CD4-positive, CD25-positive, alpha-beta regulatory T cell (primary cell): ENCODE measurements at regions not wholly inside any gene's neighbourhood (a gene's known extent, or its start where the extent isn't known, plus 50 kb on each side); places are given as distances from the start of the nearest gene placed in this dataset.
A peak's percentile ranks its signal among the peaks of the same experiment; 100 is the strongest.

Experiments used
- ATAC-seq, 2 donors: fragments of 150-1000 bp; cut with Tn5 transposase; one replicate each; pipeline ENCODE4 v1.10.0; 2021; ENCODE audit warnings: low read depth in 2 of 2, moderate number of reproducible peaks in 2 of 2, moderate library complexity in 1 of 2
- DNase-seq, 3 donors: peaks; one replicate each; pipeline versions ENCODE4 v3.0.0 to v3.0.0-alpha.2; 2012 to 2022; ENCODE audit warnings: mixed read lengths in 1 of 3
- H3K27ac ChIP-seq: one replicate; pipeline ENCODE4 v1.7.0; 2013; ENCODE audit warnings: mild to moderate bottlenecking, low read length; ENCODE audit not compliant: insufficient read depth, poor library complexity, severe bottlenecking
- H3K27me3 ChIP-seq: one replicate; pipeline ENCODE4 v1.7.0; 2013; ENCODE audit warnings: low read length; ENCODE audit not compliant: control insufficient read depth, insufficient read depth
- H3K36me3 ChIP-seq: one replicate; pipeline ENCODE4 v1.7.0; 2013; ENCODE audit warnings: mild to moderate bottlenecking, low read length, moderate library complexity; ENCODE audit not compliant: control insufficient read depth, insufficient read depth
- H3K4me1 ChIP-seq: 2 replicates; pipeline ENCODE4 v1.7.0; 2013; ENCODE audit warnings: mild to moderate bottlenecking, low read length; ENCODE audit not compliant: insufficient read depth, control insufficient read depth, poor library complexity, severe bottlenecking
- H3K4me3 ChIP-seq: one replicate; pipeline ENCODE4 v1.7.0; 2013; ENCODE audit warnings: low read depth, mild to moderate bottlenecking, low read length, moderate library complexity
- H3K9me3 ChIP-seq, 2 experiments: 1 replicate in 1 of 2; 2 replicates in 1 of 2; pipeline ENCODE4 v1.7.0; 2013; ENCODE audit warnings: low read length in 2 of 2, mild to moderate bottlenecking in 1 of 2, moderate library complexity in 1 of 2; ENCODE audit not compliant: control insufficient read depth in 2 of 2
- H3K27ac Mint-ChIP-seq, 3 donors: one replicate each; pipeline ENCODE4 v1.8.0; 2020 to 2022; ENCODE audit warnings: mild to moderate bottlenecking in 3 of 3, mixed read lengths in 3 of 3, moderate library complexity in 2 of 3
- H3K27me3 Mint-ChIP-seq: one replicate; pipeline ENCODE4 v1.8.0; 2022; ENCODE audit warnings: mild to moderate bottlenecking, mixed read lengths
- H3K36me3 Mint-ChIP-seq: one replicate; pipeline ENCODE4 v1.8.0; 2020; ENCODE audit warnings: mixed read lengths
- H3K4me1 Mint-ChIP-seq, 4 donors: one replicate each; pipeline ENCODE4 v1.8.0; 2020 to 2022; ENCODE audit warnings: mixed read lengths in 4 of 4, mild to moderate bottlenecking in 1 of 4
- H3K4me3 Mint-ChIP-seq, 4 donors: one replicate each; pipeline ENCODE4 v1.8.0; 2020 to 2022; ENCODE audit warnings: mild to moderate bottlenecking in 4 of 4, mixed read lengths in 4 of 4, moderate library complexity in 3 of 4
- H3K9me3 Mint-ChIP-seq, 7 donors: one replicate each; pipeline ENCODE4 v1.8.0; 2020 to 2022; ENCODE audit warnings: mixed read lengths in 7 of 7, mild to moderate bottlenecking in 3 of 7, moderate library complexity in 2 of 7

GRCh38 chr21:28110074-28110473, 882.6 kb downstream of the LTN1 start:
- no peak for DNase-seq
- Histone ChIP-seq H3K4me1 (no peaks in the 10 kb centered on the region), H3K27ac (no peak overlapping the region), H3K27me3 (no peaks in the 10 kb centered on the region), H3K4me3 (no peak overlapping the region), H3K36me3 (no peaks in the 10 kb centered on the region), H3K9me3 (no peaks in the 10 kb centered on the region)
- Mint-ChIP-seq H3K4me3 (no peak overlapping the region), H3K36me3 (no peaks in the 10 kb centered on the region), H3K27ac (no peak overlapping the region), H3K9me3 (peaks cover 0 to 8% (median 2%) of the 10 kb centered on the region in 7 donors), H3K27me3 (peaks cover 4% of the 10 kb centered on the region), H3K4me1 (no peaks in the 10 kb centered on the region)
- ATAC-seq = no peak

DNA sequence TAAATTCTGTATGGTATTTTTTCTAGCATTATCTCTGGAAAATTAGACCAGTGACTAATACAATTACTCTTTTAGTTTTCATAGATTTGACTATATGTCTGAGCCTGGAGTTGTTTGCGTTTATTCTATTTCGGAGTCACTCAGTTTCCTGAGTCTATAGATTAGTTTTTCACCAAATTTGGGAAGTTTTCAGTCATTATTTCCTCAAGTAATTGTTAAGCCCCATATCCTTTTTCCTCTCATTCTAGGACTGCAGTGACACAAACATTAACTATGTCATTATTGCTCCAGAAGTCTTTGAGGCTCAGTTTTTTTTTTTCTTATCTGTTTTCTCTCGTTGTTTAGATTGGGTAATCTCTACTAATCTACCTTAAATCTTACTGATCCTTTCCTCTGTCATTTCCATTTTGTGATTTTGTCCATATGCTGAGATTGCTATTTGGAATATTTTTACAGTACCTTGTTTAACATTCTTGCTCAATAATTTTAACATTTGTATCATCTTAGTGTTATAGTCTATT, 886.2 kb downstream of the LTN1 start:
- H3K4me1 ChIP-seq = no peaks in the 10 kb centered on the region
- no peak overlapping the region for H3K27ac ChIP-seq
- Mint-ChIP-seq H3K4me1 (no peaks in the 10 kb centered on the region), H3K4me3 (no peak overlapping the region), H3K27ac (no peak overlapping the region), H3K9me3 (peaks cover 0 to 5% (median 2%) of the 10 kb centered on the region in 7 donors), H3K27me3 (no peaks in the 10 kb centered on the region), H3K36me3 (no peaks in the 10 kb centered on the region)
- no peak overlapping the region for H3K4me3 ChIP-seq
- no peaks in the 10 kb centered on the region for H3K36me3 ChIP-seq
- H3K27me3 ChIP-seq = no peaks in the 10 kb centered on the region
- H3K9me3 ChIP-seq = no peaks in the 10 kb centered on the region
- ATAC-seq = no peak
- DNase-seq = no peak

DNA sequence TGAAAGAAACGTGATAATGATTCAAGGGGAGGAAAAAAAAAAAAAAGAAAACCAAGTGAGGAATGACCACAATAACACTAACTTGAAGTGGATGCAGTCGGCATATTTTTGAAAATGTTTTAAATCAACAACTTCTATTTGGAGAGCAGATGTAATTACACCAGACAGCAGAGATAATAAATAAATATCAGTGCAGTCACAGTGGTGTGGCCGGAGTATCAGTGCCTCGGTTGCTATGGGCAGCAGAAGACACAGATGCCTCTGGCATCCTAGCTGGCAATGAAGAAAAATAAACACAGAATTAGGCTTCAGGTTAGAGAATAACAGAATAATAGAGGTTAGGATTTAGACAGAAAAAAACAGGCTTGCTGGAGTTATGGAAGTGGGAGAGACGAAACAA, 888.3 kb downstream of the LTN1 start:
- Mint-ChIP-seq H3K27me3 (no peaks in the 10 kb centered on the region), H3K4me3 (no peak overlapping the region), H3K9me3 (peaks cover 0 to 5% (median 2%) of the 10 kb centered on the region in 7 donors), H3K36me3 (no peaks in the 10 kb centered on the region), H3K27ac (peak overlapping the region in 1 of 3 donors; percentile 89), H3K4me1 (no peaks in the 10 kb centered on the region)
- ATAC-seq (no peak), DNase-seq (no peak)
- Histone ChIP-seq H3K4me3 (no peak overlapping the region), H3K36me3 (no peaks in the 10 kb centered on the region), H3K27me3 (no peaks in the 10 kb centered on the region), H3K27ac (no peak overlapping the region), H3K4me1 (no peaks in the 10 kb centered on the region), H3K9me3 (no peaks in the 10 kb centered on the region)

DNA sequence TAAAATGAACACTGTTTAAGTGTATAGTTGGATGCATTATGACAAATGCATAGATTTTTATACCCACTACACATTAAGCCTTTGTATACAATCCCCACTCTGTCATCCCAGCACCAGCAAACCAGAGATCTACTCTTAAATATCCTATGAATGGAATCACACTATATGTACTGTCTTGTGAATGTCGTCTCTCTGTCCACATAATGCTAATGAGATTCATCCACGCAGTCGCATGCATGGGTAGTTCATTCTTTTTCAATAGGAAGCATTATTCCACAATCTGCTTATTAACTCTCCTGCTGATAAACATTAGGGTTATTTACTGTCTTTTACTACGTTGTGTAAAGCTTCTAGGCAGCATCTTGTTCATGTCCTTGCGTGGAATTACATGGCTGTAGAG, 892.3 kb downstream of the LTN1 start:
- Mint-ChIP-seq H3K4me3 (no peak overlapping the region), H3K9me3 (peaks cover 0 to 3% (median 1%) of the 10 kb centered on the region in 7 donors), H3K36me3 (no peaks in the 10 kb centered on the region), H3K27ac (no peak overlapping the region), H3K27me3 (no peaks in the 10 kb centered on the region), H3K4me1 (no peaks in the 10 kb centered on the region)
- Histone ChIP-seq H3K9me3 (no peaks in the 10 kb centered on the region), H3K4me3 (no peak overlapping the region), H3K4me1 (no peaks in the 10 kb centered on the region), H3K27me3 (no peaks in the 10 kb centered on the region), H3K27ac (no peak overlapping the region), H3K36me3 (no peaks in the 10 kb centered on the region)
- no peak for ATAC-seq
- no peak for DNase-seq

DNA sequence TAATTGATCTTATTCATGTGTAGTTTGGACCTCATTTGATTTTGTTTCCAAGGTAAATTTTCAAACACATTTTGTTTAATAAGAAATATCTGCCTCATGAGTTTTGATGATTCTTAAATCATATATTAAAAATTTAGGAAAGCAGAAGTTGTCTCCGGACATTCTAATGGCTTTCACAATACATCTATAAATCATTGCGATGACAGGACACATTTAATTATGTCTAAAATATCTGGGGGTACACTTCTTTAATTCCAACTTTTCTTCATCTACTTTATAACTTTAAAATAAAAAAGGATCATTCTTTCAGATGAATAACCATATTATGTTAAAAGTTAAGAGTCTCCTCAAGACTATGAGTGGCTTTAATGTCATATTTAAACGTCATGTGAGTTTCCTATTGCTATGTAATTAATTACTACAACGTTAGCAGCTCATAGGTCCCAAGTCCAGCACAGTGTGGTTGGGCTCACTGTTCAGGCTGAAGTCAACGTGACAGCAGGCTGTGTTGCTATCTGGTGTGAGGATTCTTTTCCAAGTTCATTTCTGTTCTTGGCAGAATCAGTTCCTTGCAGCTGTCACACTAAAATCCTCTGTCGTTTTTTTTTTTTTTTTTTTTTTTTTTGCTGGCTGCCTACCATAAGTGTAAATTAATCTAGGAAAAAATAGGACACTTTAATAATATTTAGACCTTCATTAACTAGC, 893.5 kb downstream of the LTN1 start:
- peaks cover 0 to 7% (median 1%) of the 10 kb centered on the region in 7 donors for H3K9me3 Mint-ChIP-seq
- no peak overlapping the region for H3K4me3 Mint-ChIP-seq
- Histone ChIP-seq H3K9me3 (no peaks in the 10 kb centered on the region), H3K36me3 (no peaks in the 10 kb centered on the region), H3K4me1 (no peaks in the 10 kb centered on the region), H3K27ac (no peak overlapping the region), H3K27me3 (no peaks in the 10 kb centered on the region), H3K4me3 (no peak overlapping the region)
- ATAC-seq = no peak
- H3K27me3 Mint-ChIP-seq = no peaks in the 10 kb centered on the region
- DNase-seq = no peak
- no peaks in the 10 kb centered on the region for H3K4me1 Mint-ChIP-seq
- no peak overlapping the region for H3K27ac Mint-ChIP-seq
- H3K36me3 Mint-ChIP-seq = no peaks in the 10 kb centered on the region

DNA sequence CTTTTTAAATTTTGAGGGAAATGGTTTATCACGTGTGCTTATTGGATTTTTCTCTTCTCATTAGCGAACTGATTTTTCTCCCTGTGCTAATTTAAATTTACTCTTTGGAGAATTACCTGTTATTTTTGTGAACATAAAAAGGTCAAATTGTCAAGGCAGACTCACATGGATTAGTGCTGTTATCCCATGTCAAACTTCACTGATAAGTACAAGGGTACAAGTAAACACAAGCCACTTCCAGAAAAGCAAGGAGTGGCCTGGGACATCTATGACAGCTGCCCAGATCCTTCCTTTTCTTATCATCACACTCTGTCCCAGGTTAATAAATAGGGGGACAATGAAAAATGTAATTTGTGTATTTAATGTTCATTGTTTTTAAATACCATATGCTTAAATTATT, 901.2 kb downstream of the LTN1 start:
- Histone ChIP-seq H3K27ac (no peak overlapping the region), H3K9me3 (no peaks in the 10 kb centered on the region), H3K4me1 (no peaks in the 10 kb centered on the region), H3K4me3 (no peak overlapping the region), H3K27me3 (no peaks in the 10 kb centered on the region), H3K36me3 (no peaks in the 10 kb centered on the region)
- ATAC-seq (no peak), DNase-seq (no peak)
- Mint-ChIP-seq H3K4me3 (no peak overlapping the region), H3K36me3 (no peaks in the 10 kb centered on the region), H3K27me3 (peaks cover 5% of the 10 kb centered on the region), H3K4me1 (no peaks in the 10 kb centered on the region), H3K27ac (no peak overlapping the region), H3K9me3 (peaks cover 0 to 7% (median 3%) of the 10 kb centered on the region in 7 donors)

GRCh38 chr21:28090546-28090945, 902.1 kb downstream of the LTN1 start:
- DNase-seq = no peak
- Histone ChIP-seq H3K4me1 (no peaks in the 10 kb centered on the region), H3K27ac (no peak overlapping the region), H3K27me3 (no peaks in the 10 kb centered on the region), H3K4me3 (no peak overlapping the region), H3K36me3 (no peaks in the 10 kb centered on the region), H3K9me3 (no peaks in the 10 kb centered on the region)
- no peak overlapping the region for H3K27ac Mint-ChIP-seq
- H3K9me3 Mint-ChIP-seq = peaks cover 0 to 10% (median 4%) of the 10 kb centered on the region in 7 donors
- peaks cover 5% of the 10 kb centered on the region for H3K27me3 Mint-ChIP-seq
- H3K4me1 Mint-ChIP-seq = no peaks in the 10 kb centered on the region
- no peaks in the 10 kb centered on the region for H3K36me3 Mint-ChIP-seq
- no peak overlapping the region for H3K4me3 Mint-ChIP-seq
- ATAC-seq = no peak
